Fibroblast of skin of scalp (primary cell): ENCODE measurements at regions not wholly inside any gene's neighbourhood (a gene's known extent, or its start where the extent isn't known, plus 50 kb on each side); places are given as distances from the start of the nearest gene placed in this dataset.

ENCODE experiments used
- DNase-seq: peaks from one replicate; pipeline ENCODE4 v3.0.0-alpha.2; 2013

GRCh38 chr5:33210978-33211377, 229.8 kb upstream of the TARS1 start:
- DNase-seq, result no peak

GRCh38 chr5:33212439-33212838, 228.3 kb upstream of the TARS1 start:
- DNase-seq, result no peak

DNA sequence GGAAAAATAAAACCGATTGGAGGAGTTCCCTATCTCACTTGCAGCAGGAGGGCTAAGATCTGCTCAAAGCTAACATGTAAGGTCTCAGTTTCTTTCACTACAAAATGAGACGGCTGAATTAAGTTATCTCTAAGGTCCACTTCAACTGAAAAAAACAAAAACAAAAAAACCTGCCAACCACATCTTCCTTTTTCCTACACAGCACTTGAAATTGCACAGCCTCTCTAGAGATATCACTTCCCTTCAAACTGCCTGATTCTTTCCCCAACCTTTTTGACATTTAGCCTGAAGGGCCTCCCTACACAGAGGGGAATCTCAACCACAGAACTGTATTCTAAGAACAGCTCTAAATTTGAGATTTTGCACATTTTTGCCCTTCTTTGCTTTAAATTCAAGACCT, 227.9 kb upstream of the TARS1 start:
- DNase-seq, result no peak

DNA sequence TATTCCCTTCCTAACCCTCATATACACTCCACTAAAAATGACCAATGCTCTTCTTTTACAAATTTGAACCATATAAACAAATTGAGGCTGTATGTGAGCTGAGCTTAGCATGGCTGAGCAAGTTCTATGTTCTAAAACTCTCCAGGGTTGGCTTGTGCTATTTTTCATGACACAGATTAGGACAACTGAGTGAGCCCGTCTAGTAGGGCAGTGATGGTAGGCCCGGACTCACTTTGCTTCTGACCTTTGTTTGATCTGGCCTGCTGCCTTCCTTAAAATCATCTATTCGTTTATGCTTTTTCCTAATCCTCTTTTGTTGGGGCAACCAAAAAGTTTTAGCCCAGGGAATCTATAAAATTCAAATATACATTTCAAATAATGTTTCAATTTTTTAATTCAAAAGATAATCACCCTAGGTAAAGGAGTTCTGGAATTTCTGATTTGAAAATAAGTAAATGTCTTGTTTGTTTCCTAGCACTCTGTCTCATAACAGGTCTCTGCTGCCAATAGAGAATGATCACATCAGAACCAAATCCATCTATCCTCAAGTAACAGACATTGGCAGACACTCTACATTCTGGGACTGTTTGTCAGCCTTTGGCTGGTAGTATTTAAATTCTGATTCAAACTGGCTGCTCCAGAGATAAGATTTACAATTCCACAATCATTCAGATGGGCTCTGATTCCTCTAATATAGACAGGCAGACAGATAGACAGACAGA, 217.0 kb upstream of the TARS1 start:
- DNase-seq, result no peak

DNA sequence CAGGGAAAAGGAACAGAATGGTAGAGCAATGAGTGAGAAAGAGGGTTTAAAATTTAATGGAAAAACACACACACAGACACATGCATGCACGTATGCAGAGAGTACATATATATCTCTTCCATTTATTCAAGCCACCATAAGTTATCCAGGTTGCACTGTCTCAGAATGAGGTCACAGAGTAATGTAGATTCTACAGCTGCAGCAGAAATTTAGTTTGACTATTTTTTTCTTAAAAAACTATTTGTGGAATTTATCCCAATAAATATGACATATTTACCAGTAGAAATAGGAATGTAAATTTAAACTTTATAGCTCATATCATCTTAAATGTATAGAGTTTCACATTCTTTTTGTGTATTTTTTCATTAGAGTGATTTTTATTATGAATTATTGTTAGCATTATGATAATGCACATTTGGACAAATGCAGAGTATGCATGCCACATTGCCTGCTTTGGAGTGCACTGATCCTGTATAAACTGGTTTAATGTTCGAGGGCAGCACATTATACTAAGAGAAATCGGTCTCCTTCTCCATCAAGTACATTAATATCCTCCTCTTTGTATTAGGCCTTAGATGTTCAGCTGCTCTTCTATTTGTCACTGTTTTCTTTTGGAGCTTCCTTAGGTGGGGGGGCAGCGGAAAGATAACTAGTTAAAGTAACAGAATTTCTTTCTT, 216.3 kb upstream of the TARS1 start:
- DNase-seq, result no peak

DNA sequence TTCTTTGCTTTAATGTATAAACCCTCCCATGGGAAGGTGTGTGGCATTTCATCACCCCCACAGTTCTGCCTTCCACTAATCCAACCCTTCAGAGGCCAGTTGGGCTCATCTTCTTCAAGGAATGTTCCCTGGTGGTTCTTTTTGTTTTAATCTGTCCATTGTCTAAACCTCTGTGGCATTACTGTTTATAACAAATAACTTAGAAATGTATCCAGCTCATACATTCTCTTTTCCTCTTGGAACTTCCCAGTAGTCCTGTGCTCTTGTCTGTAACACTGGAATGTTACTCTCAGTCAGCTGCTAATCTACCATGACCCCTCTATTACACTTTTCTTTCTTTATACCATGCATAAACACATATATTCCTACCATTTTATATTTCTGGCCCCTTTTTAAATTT, 213.5 kb upstream of the TARS1 start:
- peak; percentile 31 for DNase-seq

GRCh38 chr5:33227746-33228145, 213.0 kb upstream of the TARS1 start:
- DNase-seq, result peak; percentile 20

- DNase-seq, result no peak
Measured at GRCh38 chr5:33228149-33228548, 212.6 kb upstream of the TARS1 start.

- no peak for DNase-seq
Measured at GRCh38 chr5:33229216-33229615, 211.5 kb upstream of the TARS1 start.

DNA sequence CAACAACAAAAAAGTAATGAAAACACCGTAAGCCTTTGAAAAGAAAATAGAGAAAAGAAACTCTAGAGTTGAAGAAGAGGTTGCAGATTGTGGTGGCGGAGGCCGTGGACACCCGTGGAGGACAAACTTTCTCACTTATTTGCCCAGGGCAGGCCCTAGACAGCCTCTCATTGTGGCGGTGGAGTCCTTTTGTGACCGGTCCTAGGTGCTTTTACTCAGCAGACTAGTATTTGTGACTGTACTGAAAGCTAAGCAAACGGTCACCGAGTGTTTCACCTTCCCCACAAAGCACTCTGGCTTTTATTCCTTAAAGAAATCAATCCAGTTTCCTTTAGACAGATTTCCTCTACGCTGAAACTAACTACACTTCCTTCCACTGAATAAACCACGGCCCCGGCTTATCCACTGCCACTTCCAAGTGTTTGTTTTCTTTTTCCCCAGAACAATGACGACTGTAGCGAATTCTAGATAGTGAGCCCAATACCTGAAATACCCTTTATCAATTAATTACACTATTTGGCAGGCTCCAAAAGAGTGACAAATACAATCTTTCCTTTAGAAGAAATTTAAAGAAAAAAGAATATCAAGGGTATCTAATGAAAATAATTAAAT, 210.2 kb upstream of the TARS1 start:
- DNase-seq, result no peak

DNA sequence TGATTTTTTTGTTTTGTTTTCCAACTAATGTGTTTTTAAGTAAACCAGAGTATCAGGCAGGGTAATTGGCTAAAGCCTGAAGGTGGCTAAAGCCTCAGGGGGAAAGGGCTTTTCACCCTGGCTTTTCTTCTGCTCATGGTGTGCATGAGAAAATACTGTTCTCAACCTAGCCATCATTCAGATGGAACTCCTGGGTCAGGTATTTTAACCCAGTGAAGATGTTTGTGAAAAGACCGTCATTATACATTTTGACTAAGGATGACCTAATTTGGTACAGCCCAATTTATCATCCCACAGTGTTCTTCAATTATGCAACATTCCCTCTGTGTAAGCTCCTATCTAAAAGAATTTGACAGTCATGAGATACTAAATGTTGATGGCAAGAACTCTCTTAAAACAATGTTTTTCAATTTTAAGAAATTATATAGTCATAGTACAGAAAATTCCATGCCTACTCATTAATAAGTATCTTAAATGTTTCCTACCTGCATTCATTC, 209.5 kb upstream of the TARS1 start:
- DNase-seq, result peak; percentile 5

- peak; percentile 77 for DNase-seq
Measured at GRCh38 chr5:33231935-33232334, 208.8 kb upstream of the TARS1 start.

- peak; percentile 6 for DNase-seq
Measured at GRCh38 chr5:33232731-33233505, 207.8 kb upstream of the TARS1 start.

- no peak for DNase-seq
Measured at GRCh38 chr5:33235304-33235703, 205.5 kb upstream of the TARS1 start.

DNA sequence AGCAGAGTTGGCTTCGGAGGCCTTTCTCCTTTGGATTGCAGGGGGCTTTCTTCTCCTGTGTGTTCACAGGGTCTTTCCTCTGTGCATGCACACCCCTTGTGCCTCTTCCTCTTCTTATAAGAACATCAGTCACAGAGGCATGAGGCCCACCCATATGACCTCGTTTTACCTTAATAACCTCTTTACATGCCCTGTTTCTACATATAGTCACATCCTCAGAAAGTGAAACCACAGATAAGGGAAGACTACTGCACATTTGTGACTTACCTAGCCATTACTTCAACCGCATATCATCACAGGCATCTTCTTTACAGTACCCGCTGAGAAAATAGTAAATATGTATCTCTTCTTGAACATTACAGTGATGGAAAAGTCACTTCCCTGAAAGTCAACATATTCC, 204.9 kb upstream of the TARS1 start:
- DNase-seq, result no peak

DNA sequence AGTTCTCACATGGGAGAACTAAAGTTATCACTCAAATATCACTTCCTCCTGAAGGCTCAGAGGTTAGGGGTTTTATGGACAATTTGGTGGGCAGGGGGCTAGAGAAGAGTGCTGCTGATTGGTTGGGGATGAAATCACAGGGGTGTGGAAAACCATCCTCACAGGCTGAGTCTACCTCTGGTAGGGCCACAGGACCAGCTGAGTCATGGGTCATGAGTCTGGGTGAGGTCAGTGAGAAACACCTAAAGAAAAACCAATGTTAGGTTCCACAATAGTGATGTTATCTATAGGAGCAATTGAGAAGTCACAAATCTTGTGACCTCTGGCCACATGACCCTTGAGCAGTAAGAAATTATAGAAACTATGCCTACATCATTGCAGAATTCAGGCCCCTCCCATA, 203.3 kb upstream of the TARS1 start:
- no peak for DNase-seq

DNA sequence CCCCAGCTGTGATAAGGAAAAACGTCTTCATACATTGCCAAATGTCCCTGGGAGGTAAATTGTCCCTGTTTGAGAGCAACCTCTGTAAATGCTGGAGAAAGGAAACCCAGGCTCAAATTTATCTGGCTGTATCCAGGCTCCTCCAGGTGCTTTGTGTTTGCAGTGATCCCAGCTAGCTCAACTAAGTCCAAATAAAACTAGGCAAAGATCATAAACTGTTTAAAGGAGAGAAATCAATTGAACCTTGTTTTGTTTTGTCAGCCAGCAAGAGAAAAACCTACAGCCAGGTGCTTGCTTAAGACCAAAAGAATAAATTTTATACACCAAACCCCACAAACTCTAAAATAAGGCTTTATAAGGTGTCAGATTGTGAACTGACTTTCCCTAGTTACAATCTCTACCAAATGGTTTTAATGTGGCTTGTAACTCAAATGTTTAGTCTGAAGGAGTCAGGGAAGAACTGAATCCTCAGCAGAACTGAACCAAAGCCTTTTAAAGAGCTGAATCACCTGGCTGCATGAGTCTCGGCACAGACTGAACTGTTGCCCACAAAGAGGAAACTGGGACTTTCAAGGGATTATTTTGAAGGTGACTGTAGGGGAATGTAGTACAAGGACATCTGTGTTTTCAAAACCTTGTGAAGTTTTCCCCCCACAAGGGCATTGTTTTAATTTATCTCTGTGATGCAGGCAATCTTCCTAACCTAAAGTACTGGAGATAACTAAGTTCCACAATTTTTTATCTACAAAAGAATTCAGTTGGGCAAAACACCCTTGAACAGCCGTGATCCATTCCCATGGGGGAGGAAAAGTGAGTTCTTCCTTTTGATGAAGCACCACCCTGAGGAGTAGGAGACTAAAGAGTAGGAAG, 201.7 kb upstream of the TARS1 start:
- DNase-seq, result no peak

- DNase-seq, result no peak
Measured at GRCh38 chr5:33240558-33240957, 200.2 kb upstream of the TARS1 start.

- no peak for DNase-seq
Measured at GRCh38 chr5:33241802-33242201, 199.0 kb upstream of the TARS1 start.

DNA sequence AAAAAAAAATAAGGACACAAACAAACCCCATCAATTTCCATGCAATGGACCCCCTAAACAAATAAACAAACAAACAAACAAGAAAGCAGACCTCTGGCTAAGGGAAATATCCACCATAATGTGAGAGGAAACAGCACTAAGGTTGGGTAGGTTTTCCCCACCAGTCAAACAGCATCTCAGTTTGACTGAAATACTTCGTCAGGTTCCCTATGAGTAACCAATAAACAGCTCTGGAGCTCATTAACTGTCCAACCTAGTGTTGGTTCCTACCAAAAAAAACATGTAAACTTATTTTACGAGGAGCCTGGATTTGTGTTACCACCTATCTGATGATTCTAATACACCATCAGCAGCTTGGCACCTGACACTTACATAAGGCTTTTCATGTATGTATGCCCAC, 198.5 kb upstream of the TARS1 start:
- DNase-seq, result no peak

- DNase-seq, result peak; percentile 18
Measured at GRCh38 chr5:33244441-33245150, 196.2 kb upstream of the TARS1 start.
